BE2C (cell line): ENCODE measurements at regions not wholly inside any gene's neighbourhood (a gene's known extent, or its start where the extent isn't known, plus 50 kb on each side); places are given as distances from the start of the nearest gene placed in this dataset.

Source experiments
- DNase-seq: peaks from one replicate; pipeline ENCODE4 v3.0.0-alpha.2; 2020
- H3K27me3 ChIP-seq: fragments of 250-450 bp; sonication (Bioruptor Pico); 2 replicates; pipeline ENCODE4 v1.5.1; 2020; ENCODE audit warnings: mild to moderate bottlenecking
- H3K36me3 ChIP-seq: fragments of 250-450 bp; sonication (Bioruptor Pico); 2 replicates; pipeline ENCODE4 v1.5.1; 2020; ENCODE audit warnings: mild to moderate bottlenecking
- H3K4me1 ChIP-seq: fragments of 250-450 bp; sonication (Bioruptor Pico); 2 replicates; pipeline ENCODE4 v1.5.1; 2020
- H3K4me3 ChIP-seq: 2 replicates; pipeline ENCODE4 v1.5.1; 2011; ENCODE audit warnings: low read depth, low read length
- H3K9me3 ChIP-seq: fragments of 250-450 bp; sonication (Bioruptor Pico); 2 replicates; pipeline ENCODE4 v1.5.1; 2020
- TF ChIP-seq, protein P1 (sequence below): IDR thresholded peaks from 2 replicates; pipeline ENCODE4 v1.5.1; 2012; ENCODE audit warnings: mild to moderate bottlenecking, low read depth, low read length

DNA sequence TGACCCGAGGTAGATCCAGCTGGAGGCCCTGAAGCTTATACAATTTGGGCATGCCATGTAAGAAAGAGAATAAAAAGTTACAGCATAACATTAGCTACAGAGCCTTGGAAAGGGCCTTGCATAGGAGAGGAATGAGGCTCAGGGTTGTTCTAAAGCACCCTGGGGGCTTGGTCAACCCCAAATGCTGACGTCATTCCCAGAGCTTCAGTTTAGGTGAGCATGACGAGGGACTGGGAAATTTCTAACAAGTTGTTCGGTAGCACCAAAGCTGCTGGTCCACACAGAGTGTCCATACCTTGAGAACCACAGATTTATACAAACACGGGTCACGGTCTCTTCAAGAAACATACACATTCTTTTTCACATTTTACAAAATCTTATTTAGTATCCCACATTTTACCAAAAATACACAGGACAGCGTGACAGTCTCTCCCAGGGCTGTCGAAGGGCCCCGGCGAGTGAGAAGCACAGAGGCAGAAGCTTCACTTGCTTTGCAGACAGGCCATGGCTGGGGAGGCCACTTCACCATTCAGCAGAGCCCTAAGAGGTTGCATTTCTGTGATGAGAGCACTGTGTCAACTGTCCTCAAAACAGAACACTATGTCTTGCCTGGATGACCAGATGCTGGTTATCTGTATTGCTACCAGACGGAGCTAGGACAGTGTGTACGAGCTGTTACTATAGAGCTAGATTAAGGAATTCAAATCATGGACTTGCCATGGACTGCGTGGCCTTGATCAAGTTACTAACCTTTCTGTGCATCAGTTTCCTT lies 68.2 kb upstream of the ARRDC4 start:
- peaks cover 3% of the 10 kb centered on the region; the same call in 1 of the 2 replicates for H3K27me3 ChIP-seq
- H3K4me3 ChIP-seq, result no peak overlapping the region
- no peaks in the 10 kb centered on the region for H3K36me3 ChIP-seq
- DNase-seq, result no peak
- TF ChIP-seq, protein P1, sequence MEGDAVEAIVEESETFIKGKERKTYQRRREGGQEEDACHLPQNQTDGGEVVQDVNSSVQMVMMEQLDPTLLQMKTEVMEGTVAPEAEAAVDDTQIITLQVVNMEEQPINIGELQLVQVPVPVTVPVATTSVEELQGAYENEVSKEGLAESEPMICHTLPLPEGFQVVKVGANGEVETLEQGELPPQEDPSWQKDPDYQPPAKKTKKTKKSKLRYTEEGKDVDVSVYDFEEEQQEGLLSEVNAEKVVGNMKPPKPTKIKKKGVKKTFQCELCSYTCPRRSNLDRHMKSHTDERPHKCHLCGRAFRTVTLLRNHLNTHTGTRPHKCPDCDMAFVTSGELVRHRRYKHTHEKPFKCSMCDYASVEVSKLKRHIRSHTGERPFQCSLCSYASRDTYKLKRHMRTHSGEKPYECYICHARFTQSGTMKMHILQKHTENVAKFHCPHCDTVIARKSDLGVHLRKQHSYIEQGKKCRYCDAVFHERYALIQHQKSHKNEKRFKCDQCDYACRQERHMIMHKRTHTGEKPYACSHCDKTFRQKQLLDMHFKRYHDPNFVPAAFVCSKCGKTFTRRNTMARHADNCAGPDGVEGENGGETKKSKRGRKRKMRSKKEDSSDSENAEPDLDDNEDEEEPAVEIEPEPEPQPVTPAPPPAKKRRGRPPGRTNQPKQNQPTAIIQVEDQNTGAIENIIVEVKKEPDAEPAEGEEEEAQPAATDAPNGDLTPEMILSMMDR, result no peak
- H3K4me1 ChIP-seq, result no peaks in the 10 kb centered on the region
- no peaks in the 10 kb centered on the region for H3K9me3 ChIP-seq

- H3K4me3 ChIP-seq, result no peak overlapping the region
- H3K4me1 ChIP-seq, result no peaks in the 10 kb centered on the region
- DNase-seq, result no peak
- H3K27me3 ChIP-seq, result peaks cover 3% of the 10 kb centered on the region
- TF ChIP-seq, protein P1, result no peak
- no peaks in the 10 kb centered on the region for H3K9me3 ChIP-seq
- H3K36me3 ChIP-seq, result no peaks in the 10 kb centered on the region
Measured at GRCh38 chr15:97893967-97894366, 66.5 kb upstream of the ARRDC4 start.

DNA sequence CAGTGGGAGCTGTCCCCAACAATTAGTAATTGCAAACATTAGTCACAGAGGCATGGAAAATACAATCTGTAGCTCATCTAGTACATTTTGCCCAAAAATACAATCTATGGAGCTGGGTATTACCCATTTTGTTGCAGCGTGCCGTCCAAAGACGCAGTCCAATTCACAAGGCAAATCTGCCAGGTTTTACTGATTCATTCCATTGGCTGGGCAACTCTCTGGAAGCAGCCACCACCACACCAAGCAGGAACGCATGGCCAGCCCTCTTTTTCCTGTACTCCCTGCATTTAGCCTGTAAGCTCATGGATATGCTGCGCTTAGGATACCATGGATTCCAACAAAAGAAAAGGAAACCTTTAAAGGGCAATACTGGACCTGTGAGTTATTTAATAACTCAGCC lies 60.5 kb upstream of the ARRDC4 start:
- H3K4me3 ChIP-seq, result no peak overlapping the region
- DNase-seq, result no peak
- TF ChIP-seq, protein P1, result no peak

GRCh38 chr15:97902140-97902780 lies 58.2 kb upstream of the ARRDC4 start:
- TF ChIP-seq, protein P1, result no peak
- no peaks in the 10 kb centered on the region for H3K4me1 ChIP-seq
- peaks cover 15% of the 10 kb centered on the region for H3K27me3 ChIP-seq
- H3K4me3 ChIP-seq, result no peak overlapping the region
- no peaks in the 10 kb centered on the region for H3K36me3 ChIP-seq
- no peak for DNase-seq
- H3K9me3 ChIP-seq, result no peaks in the 10 kb centered on the region

More for the DNA sequence above, 60.5 kb upstream of the ARRDC4 start:
- no peaks in the 10 kb centered on the region for H3K4me1 ChIP-seq
- no peaks in the 10 kb centered on the region for H3K9me3 ChIP-seq
- H3K27me3 ChIP-seq, result peaks cover 15% of the 10 kb centered on the region
- no peaks in the 10 kb centered on the region for H3K36me3 ChIP-seq

DNA sequence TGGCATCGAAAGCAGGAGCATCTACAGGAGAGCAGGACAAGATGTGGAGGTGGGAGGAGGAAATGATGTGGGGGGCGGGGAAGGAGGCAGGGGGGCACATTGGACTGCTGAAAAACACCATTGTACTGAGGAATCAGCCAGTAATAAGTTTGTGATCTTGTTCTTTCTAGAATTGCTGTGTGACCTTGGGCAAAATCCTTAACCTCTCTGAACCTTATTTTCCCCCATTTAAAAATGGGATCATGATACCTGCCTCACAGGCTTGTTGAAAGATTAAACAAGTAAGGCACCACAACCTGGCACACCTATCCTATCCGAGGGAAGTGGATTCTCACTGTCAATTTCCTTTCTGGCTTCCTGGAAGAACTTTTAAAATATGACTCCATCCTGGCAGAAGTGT lies 56.9 kb upstream of the ARRDC4 start:
- Histone ChIP-seq H3K4me3 (no peak overlapping the region), H3K9me3 (no peaks in the 10 kb centered on the region), H3K27me3 (peaks cover 15% of the 10 kb centered on the region), H3K4me1 (no peaks in the 10 kb centered on the region), H3K36me3 (no peaks in the 10 kb centered on the region)
- TF ChIP-seq, protein P1, result no peak
- no peak for DNase-seq

GRCh38 chr15:97903971-97904572 lies 56.4 kb upstream of the ARRDC4 start:
- Histone ChIP-seq H3K4me3 (no peak overlapping the region), H3K9me3 (no peaks in the 10 kb centered on the region)

More at GRCh38 chr15:97903971-97904572, 56.4 kb upstream of the ARRDC4 start:
- H3K36me3 ChIP-seq, result no peaks in the 10 kb centered on the region
- TF ChIP-seq, protein P1, result peak; percentile 80
- peak; percentile 84 for DNase-seq
- H3K27me3 ChIP-seq, result peaks cover 15% of the 10 kb centered on the region
- no peaks in the 10 kb centered on the region for H3K4me1 ChIP-seq
